WTC11 (cell line): ENCODE measurements at regions not wholly inside any gene's neighbourhood (a gene's known extent, or its start where the extent isn't known, plus 50 kb on each side); places are given as distances from the start of the nearest gene placed in this dataset.

Source experiments
- ATAC-seq: fragments of 200-7000 bp; cut with Tn5 transposase; 2 replicates; pipeline ENCODE4 v1.10.0; 2021; ENCODE audit warnings: mild to moderate bottlenecking, moderate library complexity
- CTCF ChIA-PET: fragments of 300-600 bp; sonication (Branson Sonifier 250); formaldehyde crosslinking; loops from one replicate; lab custom pipeline; 2021; ENCODE audit warnings: antibody characterized with exemption; lab: Charles Lee
- POLR2A ChIA-PET: fragments of 350-600 bp; sonication (Branson Sonifier 250); formaldehyde crosslinking; loops from one replicate; lab custom pipeline; 2021; ENCODE audit warnings: antibody characterized with exemption; lab: Charles Lee
- DNase-seq: peaks from one replicate; pipeline ENCODE4 v3.0.0; 2021; ENCODE audit warnings: low spot score
- H3K27ac Mint-ChIP-seq: 2 replicates; pipeline ENCODE4 v1.8.0; 2021; ENCODE audit warnings: mixed read lengths
- H3K27me3 Mint-ChIP-seq: 2 replicates; pipeline ENCODE4 v1.8.0; 2021; ENCODE audit warnings: low read depth, mild to moderate bottlenecking, moderate library complexity, mixed read lengths
- H3K36me3 Mint-ChIP-seq: 2 replicates; pipeline ENCODE4 v1.8.0; 2021; ENCODE audit warnings: mixed read lengths
- H3K4me1 Mint-ChIP-seq: 2 replicates; pipeline ENCODE4 v1.8.0; 2022; ENCODE audit warnings: mixed read lengths
- H3K4me3 Mint-ChIP-seq: 2 replicates; pipeline ENCODE4 v1.8.0; 2021; ENCODE audit warnings: mild to moderate bottlenecking, moderate library complexity, mixed read lengths
- H3K9me3 Mint-ChIP-seq: 2 replicates; pipeline ENCODE4 v1.8.0; 2021; ENCODE audit warnings: mixed read lengths
- ATF2 ChIP-seq: sonication (generic); formaldehyde crosslinking; IDR thresholded peaks from 2 replicates; pipeline ENCODE4 v1.8.1; 2022; ENCODE audit warnings: low read depth, missing genetic modification reagents, borderline replicate concordance
- ATF3 ChIP-seq: sonication (generic); formaldehyde crosslinking; conservative IDR thresholded peaks from 2 replicates; pipeline ENCODE4 v1.8.1; 2022; ENCODE audit warnings: mild to moderate bottlenecking, missing genetic modification reagents
- CREB1 ChIP-seq: sonication (generic); formaldehyde crosslinking; IDR thresholded peaks from 2 replicates; pipeline ENCODE4 v1.8.0; 2023; ENCODE audit warnings: mild to moderate bottlenecking, missing genetic modification reagents
- E2F4 ChIP-seq: sonication (generic); formaldehyde crosslinking; IDR thresholded peaks from 2 replicates; pipeline ENCODE4 v1.8.1; 2022; ENCODE audit warnings: low read depth, mild to moderate bottlenecking, moderate library complexity, missing genetic modification reagents, borderline replicate concordance
- ELF4 ChIP-seq: sonication (generic); formaldehyde crosslinking; IDR thresholded peaks from 2 replicates; pipeline ENCODE4 v1.8.1; 2022; ENCODE audit warnings: low read depth, mild to moderate bottlenecking, moderate library complexity, missing genetic modification reagents
- ERG ChIP-seq: fragments of 250-450 bp; sonication (Bioruptor Pico); IDR thresholded peaks from 2 replicates; pipeline ENCODE4 v1.8.0; 2021; ENCODE audit warnings: mild to moderate bottlenecking
- GRHL2 ChIP-seq: fragments of 250-450 bp; sonication (Bioruptor Pico); IDR thresholded peaks from 2 replicates; pipeline ENCODE4 v1.8.0; 2022; ENCODE audit warnings: mild to moderate bottlenecking, moderate library complexity; ENCODE audit not compliant: insufficient replicate concordance, severe bottlenecking
- HMGXB4 ChIP-seq: sonication (generic); formaldehyde crosslinking; IDR thresholded peaks from 2 replicates; pipeline ENCODE4 v1.8.1; 2023; ENCODE audit warnings: mild to moderate bottlenecking, moderate library complexity, missing genetic modification reagents
- IRF2 ChIP-seq: sonication (generic); formaldehyde crosslinking; IDR thresholded peaks from 2 replicates; pipeline ENCODE4 v1.8.0; 2022; ENCODE audit warnings: low read depth, missing genetic modification reagents, borderline replicate concordance
- JUN ChIP-seq: sonication (generic); formaldehyde crosslinking; IDR thresholded peaks from 2 replicates; pipeline ENCODE4 v1.8.0; 2023; ENCODE audit warnings: mild to moderate bottlenecking, missing genetic modification reagents
- MXD4 ChIP-seq: fragments of 250-450 bp; sonication (Bioruptor Pico); IDR thresholded peaks from 2 replicates; pipeline ENCODE4 v1.8.0; 2021; ENCODE audit warnings: mild to moderate bottlenecking, moderate library complexity, borderline replicate concordance
- NFE2L1 ChIP-seq: sonication (generic); formaldehyde crosslinking; IDR thresholded peaks from 2 replicates; pipeline ENCODE4 v1.8.1; 2023; ENCODE audit warnings: missing genetic modification reagents
- NR3C1 ChIP-seq: sonication (generic); formaldehyde crosslinking; conservative IDR thresholded peaks from 2 replicates; pipeline ENCODE4 v1.8.1; 2023; ENCODE audit warnings: low read depth, mild to moderate bottlenecking, missing genetic modification reagents
- SMAD4 ChIP-seq: sonication (generic); formaldehyde crosslinking; IDR thresholded peaks from 2 replicates; pipeline ENCODE4 v1.8.0; 2022; ENCODE audit warnings: mild to moderate bottlenecking, missing genetic modification reagents
- SP1 ChIP-seq: sonication (generic); formaldehyde crosslinking; conservative IDR thresholded peaks from 2 replicates; pipeline ENCODE4 v1.8.1; 2022; ENCODE audit warnings: missing genetic modification reagents
- ZNF232 ChIP-seq: sonication (generic); formaldehyde crosslinking; IDR thresholded peaks from 2 replicates; pipeline ENCODE4 v1.8.0; 2022; ENCODE audit warnings: mild to moderate bottlenecking, missing genetic modification reagents
- ZNF281 ChIP-seq: sonication (generic); formaldehyde crosslinking; IDR thresholded peaks from 2 replicates; pipeline ENCODE4 v1.8.0; 2023; ENCODE audit warnings: mild to moderate bottlenecking, missing genetic modification reagents
- ZNF512 ChIP-seq: sonication (generic); formaldehyde crosslinking; IDR thresholded peaks from 2 replicates; pipeline ENCODE4 v1.8.1; 2022; ENCODE audit warnings: missing genetic modification reagents, borderline replicate concordance

GRCh38 chr7:28236560-28236959 is 56.0 kb upstream of the JAZF1 start (continued):
- TF ChIP-seq SP1 (CRISPR knock-in tag) (0 out of 2 replicates have a peak, but pooled peaks have one; percentile 29), ZNF232 (CRISPR knock-in tag) (no peak), ERG (no peak), HMGXB4 (CRISPR knock-in tag) (no peak), SMAD4 (CRISPR knock-in tag) (no peak), ZNF512 (CRISPR knock-in tag) (no peak), JUN (no peak), E2F4 (CRISPR knock-in tag) (no peak), NR3C1 (CRISPR knock-in tag) (no peak), CREB1 (CRISPR knock-in tag) (no peak), ATF2 (CRISPR knock-in tag) (no peak)

GRCh38 chr7:28237363-28237762 is 56.8 kb upstream of the JAZF1 start:
- TF ChIP-seq ZNF232 (CRISPR knock-in tag) (no peak), E2F4 (CRISPR knock-in tag) (no peak), GRHL2 (CRISPR knock-in tag) (no peak), NFE2L1 (CRISPR knock-in tag) (no peak), ATF3 (CRISPR knock-in tag) (no peak), ZNF281 (CRISPR knock-in tag) (no peak), MXD4 (no peak), IRF2 (CRISPR knock-in tag) (no peak), ELF4 (CRISPR knock-in tag) (no peak)
- TF ChIP-seq, all 79 proteins: peak for 0
- no peaks in the 10 kb centered on the region for H3K9me3 Mint-ChIP-seq
- ChIA-PET CTCF (no interaction called here), POLR2A (no interaction called here)
- H3K36me3 Mint-ChIP-seq: no peaks in the 10 kb centered on the region
- peaks cover 64% of the 10 kb centered on the region for H3K4me1 Mint-ChIP-seq
- DNase-seq: no peak
- no peak for ATAC-seq
- H3K4me3 Mint-ChIP-seq: no peak overlapping the region
- peak overlapping the region; percentile 97 for H3K27ac Mint-ChIP-seq
- H3K27me3 Mint-ChIP-seq: no peaks in the 10 kb centered on the region
